IPS-20b (cell line): ENCODE measurements at regions not wholly inside any gene's neighbourhood (a gene's known extent, or its start where the extent isn't known, plus 50 kb on each side); places are given as distances from the start of the nearest gene placed in this dataset.

Experiments
- H3K27ac ChIP-seq: one replicate; pipeline ENCODE4 v1.5.1; 2013; ENCODE audit warnings: low read length
- H3K27me3 ChIP-seq: 2 replicates; pipeline ENCODE4 v1.6.1; 2013; ENCODE audit warnings: mild to moderate bottlenecking, low read length, inconsistent platforms; ENCODE audit not compliant: insufficient read depth
- H3K36me3 ChIP-seq: 2 replicates; pipeline ENCODE4 v1.6.1; 2013; ENCODE audit warnings: low read depth, mild to moderate bottlenecking, inconsistent platforms, low read length, moderate library complexity; ENCODE audit not compliant: insufficient read depth
- H3K4me1 ChIP-seq: 2 replicates; pipeline ENCODE4 v1.6.1; 2013; ENCODE audit warnings: mild to moderate bottlenecking, control low read depth, inconsistent platforms, low read length, moderate library complexity; ENCODE audit not compliant: insufficient read depth
- H3K4me3 ChIP-seq: 2 replicates; pipeline ENCODE4 v1.5.1; 2013; ENCODE audit warnings: mild to moderate bottlenecking, low read length, inconsistent platforms
- H3K9ac ChIP-seq: 2 replicates; pipeline ENCODE4 v1.6.1; 2013; ENCODE audit warnings: low read depth, mild to moderate bottlenecking, inconsistent platforms, low read length, moderate library complexity
- H3K9me3 ChIP-seq: 2 replicates; pipeline ENCODE4 v1.6.1; 2013; ENCODE audit warnings: mild to moderate bottlenecking, low read depth, low read length, inconsistent platforms; ENCODE audit not compliant: insufficient read depth

DNA sequence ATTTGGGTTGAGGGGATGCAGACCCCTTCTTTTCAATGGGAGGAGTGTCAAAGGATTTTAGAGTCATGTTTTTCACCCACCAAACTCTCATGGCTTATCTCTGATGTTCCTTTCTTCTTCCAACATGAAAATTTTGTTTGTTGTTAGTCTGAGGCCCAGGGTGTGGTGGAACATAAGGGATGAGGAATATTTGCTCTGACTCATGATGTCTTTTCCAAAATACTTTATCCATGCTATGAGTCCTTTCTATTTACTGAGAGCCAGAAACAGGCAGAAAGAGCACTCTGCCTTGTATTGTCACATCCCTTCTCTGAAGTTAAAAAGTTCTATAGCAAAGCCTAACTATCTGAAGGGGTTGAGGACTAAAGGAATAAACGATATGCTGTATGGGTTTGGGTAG lies 61.6 kb upstream of the GYPA start:
- Histone ChIP-seq H3K36me3 (no peaks in the 10 kb centered on the region), H3K27me3 (no peaks in the 10 kb centered on the region), H3K9ac (no peak overlapping the region), H3K4me1 (no peaks in the 10 kb centered on the region), H3K27ac (no peak overlapping the region), H3K4me3 (no peak overlapping the region), H3K9me3 (peaks cover 5% of the 10 kb centered on the region)

DNA sequence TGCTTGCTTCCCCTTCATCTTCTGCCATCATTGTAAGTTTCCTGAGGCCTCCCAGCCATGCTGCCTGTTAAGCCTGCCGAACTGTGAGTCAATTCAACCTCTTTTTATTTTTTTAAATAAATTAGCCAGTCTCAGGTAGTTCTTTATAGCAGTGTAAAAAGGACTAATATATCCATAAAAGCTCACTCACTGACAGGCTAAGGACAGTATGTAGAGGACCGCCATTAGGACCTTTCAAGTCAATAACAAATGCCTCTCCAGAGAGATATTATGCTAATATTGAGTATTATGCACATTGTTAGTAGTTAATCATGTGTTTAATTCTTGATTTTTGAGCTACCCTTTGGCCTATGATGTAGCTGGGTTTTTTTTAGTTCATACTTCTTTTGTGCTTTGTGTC lies 62.6 kb upstream of the GYPA start:
- Histone ChIP-seq H3K9ac (no peak overlapping the region), H3K4me3 (no peak overlapping the region), H3K4me1 (no peaks in the 10 kb centered on the region), H3K36me3 (no peaks in the 10 kb centered on the region), H3K27me3 (no peaks in the 10 kb centered on the region), H3K9me3 (no peaks in the 10 kb centered on the region; the same call in 1 of the 2 replicates), H3K27ac (no peak overlapping the region)

DNA sequence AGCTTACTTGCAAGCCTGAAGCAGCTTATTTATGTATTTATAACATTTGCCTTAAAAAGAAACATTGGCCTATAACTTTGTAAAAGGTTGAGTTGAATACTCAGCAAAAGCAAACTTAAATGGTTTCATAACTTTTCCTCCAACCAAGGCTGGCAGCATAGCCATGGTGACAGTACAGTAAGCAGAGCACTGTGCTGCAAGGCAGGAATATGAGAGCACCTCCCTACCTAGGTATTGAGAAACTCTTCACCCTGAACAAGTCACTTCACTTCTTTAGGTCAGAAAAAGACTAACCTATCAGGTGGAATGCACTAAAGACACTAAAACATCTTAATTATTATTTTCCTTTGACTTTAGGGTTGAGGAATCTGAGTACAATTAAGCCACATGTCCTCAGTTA lies 63.9 kb upstream of the GYPA start:
- Histone ChIP-seq H3K4me1 (no peaks in the 10 kb centered on the region), H3K4me3 (no peak overlapping the region), H3K27me3 (no peaks in the 10 kb centered on the region), H3K9me3 (no peaks in the 10 kb centered on the region), H3K9ac (no peak overlapping the region), H3K36me3 (no peaks in the 10 kb centered on the region), H3K27ac (no peak overlapping the region)

DNA sequence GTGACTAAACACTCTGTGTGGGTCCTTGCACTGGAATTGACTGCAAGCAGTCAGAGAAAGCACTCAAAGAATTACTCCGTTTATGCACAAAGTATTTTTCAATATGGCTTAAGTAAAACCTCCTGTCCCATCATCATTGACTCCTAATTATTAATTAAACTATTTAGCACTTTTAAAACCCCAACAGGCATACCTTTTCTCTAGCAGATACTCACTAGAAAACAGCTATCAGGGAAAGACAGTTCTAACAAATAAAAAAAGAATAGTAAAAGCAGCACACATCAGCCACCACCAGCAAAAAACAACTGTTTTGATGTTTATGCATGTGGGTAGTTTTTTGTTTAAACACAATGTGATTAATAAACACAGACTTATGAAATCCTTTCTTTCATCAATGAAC lies 66.2 kb upstream of the GYPA start:
- Histone ChIP-seq H3K36me3 (no peaks in the 10 kb centered on the region), H3K27ac (no peak overlapping the region), H3K9me3 (no peaks in the 10 kb centered on the region), H3K4me3 (no peak overlapping the region), H3K27me3 (no peaks in the 10 kb centered on the region), H3K9ac (no peak overlapping the region), H3K4me1 (no peaks in the 10 kb centered on the region)

DNA sequence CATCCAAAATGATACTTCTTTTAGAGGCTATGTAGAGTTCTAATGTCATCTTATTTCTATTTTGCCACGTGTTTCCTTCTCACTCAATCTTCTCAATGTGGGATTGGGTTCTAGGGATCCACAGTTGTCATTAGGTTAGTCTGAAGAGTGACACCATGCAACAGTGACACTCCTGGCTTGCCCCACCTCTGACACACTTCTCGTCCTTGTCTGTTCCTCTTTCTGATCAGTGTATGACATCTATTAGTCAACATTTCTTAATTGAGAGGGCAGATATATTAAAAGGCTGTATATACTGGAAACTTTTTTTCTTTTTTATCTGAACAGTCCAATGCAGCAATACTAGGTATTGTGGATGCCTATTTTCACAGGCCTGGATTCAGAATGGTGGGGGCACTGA lies 67.6 kb upstream of the GYPA start:
- H3K4me1 ChIP-seq: no peaks in the 10 kb centered on the region
- no peaks in the 10 kb centered on the region for H3K36me3 ChIP-seq
- no peak overlapping the region for H3K27ac ChIP-seq
- H3K9ac ChIP-seq: no peak overlapping the region
- no peaks in the 10 kb centered on the region for H3K9me3 ChIP-seq
- H3K27me3 ChIP-seq: no peaks in the 10 kb centered on the region
- no peak overlapping the region for H3K4me3 ChIP-seq

DNA sequence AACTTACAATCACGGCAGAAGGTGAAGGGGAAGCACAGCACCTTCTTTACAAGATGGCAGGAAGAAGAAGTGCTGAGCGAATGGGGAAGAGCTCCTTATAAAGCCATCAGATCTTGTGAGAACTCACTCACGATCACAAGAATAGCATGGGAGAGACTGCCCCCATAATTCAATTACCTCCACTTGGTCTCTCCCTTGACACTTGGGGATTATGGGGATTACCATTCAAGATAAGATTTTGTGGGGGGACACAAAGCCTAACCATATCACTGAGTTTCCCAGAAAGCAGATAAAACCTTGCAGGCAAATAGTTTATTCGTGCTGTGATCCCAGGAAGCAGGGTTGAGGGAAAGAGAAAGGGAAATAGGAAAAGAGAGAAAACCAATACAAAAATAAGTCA lies 69.0 kb upstream of the GYPA start:
- Histone ChIP-seq H3K36me3 (no peaks in the 10 kb centered on the region), H3K27me3 (no peaks in the 10 kb centered on the region), H3K9me3 (no peaks in the 10 kb centered on the region), H3K4me1 (no peaks in the 10 kb centered on the region; the same call in 1 of the 2 replicates), H3K9ac (no peak overlapping the region), H3K4me3 (no peak overlapping the region), H3K27ac (no peak overlapping the region)

DNA sequence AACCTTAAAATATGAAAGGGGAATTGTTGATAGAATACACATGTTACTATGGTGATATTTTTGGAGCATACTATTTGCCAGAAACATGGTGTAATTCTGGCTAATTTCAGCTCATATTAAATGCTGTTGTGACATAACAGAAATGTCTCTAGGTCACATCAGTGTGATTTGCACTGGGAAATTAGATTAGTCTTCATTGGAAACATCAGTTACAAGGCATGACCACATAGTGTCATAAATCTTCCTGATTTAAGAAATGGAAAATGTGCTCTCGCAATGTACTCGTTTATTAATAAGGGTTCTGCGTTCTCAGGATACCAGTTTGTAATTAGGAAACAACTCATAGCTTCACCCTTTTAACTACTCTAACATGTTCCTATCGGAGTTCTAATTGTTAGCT lies 72.9 kb upstream of the GYPA start:
- H3K27me3 ChIP-seq: no peaks in the 10 kb centered on the region
- H3K4me1 ChIP-seq: no peaks in the 10 kb centered on the region; the same call in 1 of the 2 replicates
- H3K36me3 ChIP-seq: no peaks in the 10 kb centered on the region
- H3K9me3 ChIP-seq: no peaks in the 10 kb centered on the region
- H3K4me3 ChIP-seq: no peak overlapping the region
- no peak overlapping the region for H3K9ac ChIP-seq
- H3K27ac ChIP-seq: no peak overlapping the region

DNA sequence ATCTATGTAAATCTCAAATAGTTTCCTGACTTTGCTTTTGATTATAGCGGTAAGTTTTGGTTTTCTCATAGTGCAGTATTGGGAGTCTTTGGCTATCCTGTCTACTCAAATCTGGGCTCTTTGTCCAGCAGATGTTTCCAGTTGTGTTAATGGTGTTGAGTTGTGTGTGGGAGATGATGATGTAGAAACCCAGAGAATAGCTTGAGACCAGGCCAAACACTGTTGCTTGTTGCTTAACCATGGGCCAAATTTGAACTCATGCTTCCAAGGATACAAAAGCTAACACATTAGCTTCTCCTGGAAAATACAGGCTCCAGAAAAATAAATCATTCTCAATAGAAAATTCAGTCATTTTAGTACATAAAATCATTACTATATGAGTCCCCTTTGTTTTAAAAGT lies 82.6 kb upstream of the GYPA start:
- Histone ChIP-seq H3K27ac (no peak overlapping the region), H3K27me3 (no peaks in the 10 kb centered on the region), H3K4me1 (no peaks in the 10 kb centered on the region), H3K9me3 (no peaks in the 10 kb centered on the region), H3K9ac (no peak overlapping the region), H3K36me3 (no peaks in the 10 kb centered on the region), H3K4me3 (no peak overlapping the region)

DNA sequence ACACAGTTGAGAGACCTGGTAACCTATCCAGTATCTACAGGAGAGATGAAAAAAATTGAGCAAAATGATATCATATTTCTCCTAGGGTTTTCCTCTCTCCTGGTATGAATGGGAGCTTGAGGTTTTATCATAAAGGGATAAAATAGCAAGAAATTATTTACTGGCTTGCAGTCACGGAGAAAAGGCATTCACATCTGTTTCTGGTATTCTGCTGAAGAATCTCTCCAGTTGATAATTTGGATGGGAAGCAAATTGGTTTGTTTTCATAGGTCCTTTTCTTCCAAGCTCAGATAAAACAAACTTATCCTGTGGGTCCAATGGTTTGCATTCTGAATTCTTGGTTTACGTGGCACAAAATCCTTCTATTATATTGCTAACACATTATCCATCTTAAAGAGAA lies 83.1 kb upstream of the GYPA start:
- Histone ChIP-seq H3K9me3 (no peaks in the 10 kb centered on the region), H3K27ac (no peak overlapping the region), H3K36me3 (no peaks in the 10 kb centered on the region), H3K4me1 (no peaks in the 10 kb centered on the region), H3K4me3 (no peak overlapping the region), H3K27me3 (no peaks in the 10 kb centered on the region), H3K9ac (no peak overlapping the region)

DNA sequence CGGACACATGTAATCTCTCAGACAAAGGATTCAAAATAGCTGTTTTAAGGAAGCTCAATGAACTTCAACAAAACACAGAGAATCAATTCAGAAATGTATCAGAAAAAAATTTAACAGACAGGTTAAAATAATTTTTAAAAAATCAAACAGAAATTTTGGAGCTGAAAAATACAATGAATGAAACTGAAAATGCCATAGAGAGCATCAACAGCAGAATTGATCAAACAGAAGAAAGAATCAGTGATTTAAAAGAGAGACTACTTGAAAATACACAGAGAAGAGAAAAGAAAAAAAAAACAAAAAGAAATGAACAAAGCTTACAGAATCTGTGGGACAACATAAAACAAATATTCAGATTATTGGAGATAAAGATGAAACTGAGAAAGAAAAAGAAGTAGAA lies 118.8 kb upstream of the GYPA start:
- no peak overlapping the region for H3K27ac ChIP-seq
- H3K27me3 ChIP-seq: no peaks in the 10 kb centered on the region
- no peak overlapping the region for H3K4me3 ChIP-seq
- H3K4me1 ChIP-seq: no peaks in the 10 kb centered on the region
- no peak overlapping the region for H3K9ac ChIP-seq
- H3K9me3 ChIP-seq: 0 out of 2 replicates have a peak, but pooled peaks cover 3% of the 10 kb centered on the region
- H3K36me3 ChIP-seq: no peaks in the 10 kb centered on the region

DNA sequence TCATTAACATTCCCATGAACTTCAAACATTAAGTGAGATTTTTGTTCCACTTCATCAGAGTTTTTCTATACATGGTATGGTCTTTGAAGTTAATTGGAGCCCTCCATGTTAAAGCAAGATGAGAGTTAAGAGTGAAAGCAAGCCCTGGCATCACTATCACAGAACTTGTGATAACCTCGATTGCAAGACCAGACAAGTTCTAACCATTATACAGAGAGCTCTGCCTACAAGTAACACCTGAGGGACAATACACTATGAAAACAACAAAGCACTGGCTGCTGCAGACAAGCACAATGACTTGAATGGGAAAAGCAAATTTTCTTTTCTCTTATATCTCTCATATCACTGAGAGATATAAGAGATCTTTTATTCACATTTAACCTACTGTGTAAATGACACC lies 126.6 kb upstream of the GYPA start:
- Histone ChIP-seq H3K27ac (no peak overlapping the region), H3K4me1 (no peaks in the 10 kb centered on the region), H3K4me3 (no peak overlapping the region), H3K27me3 (no peaks in the 10 kb centered on the region), H3K9ac (no peak overlapping the region), H3K36me3 (no peaks in the 10 kb centered on the region), H3K9me3 (no peaks in the 10 kb centered on the region)

DNA sequence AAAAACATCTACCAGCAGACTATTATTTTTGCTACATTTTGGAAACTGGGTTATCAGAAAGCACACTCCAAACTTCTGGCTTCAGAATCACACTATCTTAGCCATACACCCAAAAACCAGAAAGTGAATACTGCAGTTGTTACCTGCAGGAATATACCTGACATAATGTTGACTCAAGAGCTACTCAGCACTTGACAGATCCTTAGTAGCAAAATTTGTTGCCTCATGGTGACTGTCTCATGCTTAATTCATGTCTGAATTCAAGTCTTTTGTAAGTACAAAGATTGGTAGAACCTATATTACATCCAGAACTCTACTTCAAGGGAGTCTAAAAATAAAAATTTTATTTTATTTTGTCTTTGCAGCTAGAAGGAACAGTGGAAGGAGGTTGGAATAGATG lies 140.2 kb upstream of the GYPA start:
- Histone ChIP-seq H3K27ac (no peak overlapping the region), H3K4me1 (no peaks in the 10 kb centered on the region), H3K36me3 (no peaks in the 10 kb centered on the region), H3K9ac (no peak overlapping the region), H3K9me3 (no peaks in the 10 kb centered on the region), H3K27me3 (no peaks in the 10 kb centered on the region), H3K4me3 (no peak overlapping the region)

DNA sequence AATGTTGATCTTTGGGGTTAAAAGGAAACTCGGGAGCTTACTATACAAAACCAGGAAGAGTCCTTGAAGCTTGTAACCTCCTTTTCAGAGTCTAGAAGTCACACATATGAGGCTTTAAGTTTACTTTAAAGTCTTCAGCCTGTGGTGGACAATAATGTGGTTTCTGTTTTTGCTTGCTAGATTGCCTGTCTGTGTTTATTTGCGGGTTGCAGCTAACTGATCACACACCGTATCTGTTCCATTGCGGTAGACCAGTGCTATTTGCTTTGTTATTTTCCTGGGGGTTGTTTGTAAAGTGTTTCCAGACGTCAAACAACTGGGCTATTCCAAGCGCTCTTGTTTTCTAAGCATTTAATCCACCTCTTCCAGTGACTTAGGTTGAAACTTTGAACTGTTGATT lies 143.0 kb upstream of the GYPA start:
- no peaks in the 10 kb centered on the region for H3K9me3 ChIP-seq
- H3K27ac ChIP-seq: no peak overlapping the region
- H3K4me3 ChIP-seq: no peak overlapping the region
- no peak overlapping the region for H3K9ac ChIP-seq
- no peaks in the 10 kb centered on the region for H3K27me3 ChIP-seq
- no peaks in the 10 kb centered on the region for H3K36me3 ChIP-seq
- no peaks in the 10 kb centered on the region for H3K4me1 ChIP-seq
